ENCODE measurements at regions not wholly inside any gene's neighbourhood (a gene's known extent, or its start where the extent isn't known, plus 50 kb on each side); places are given as distances from the start of the nearest gene placed in this dataset.

DNA sequence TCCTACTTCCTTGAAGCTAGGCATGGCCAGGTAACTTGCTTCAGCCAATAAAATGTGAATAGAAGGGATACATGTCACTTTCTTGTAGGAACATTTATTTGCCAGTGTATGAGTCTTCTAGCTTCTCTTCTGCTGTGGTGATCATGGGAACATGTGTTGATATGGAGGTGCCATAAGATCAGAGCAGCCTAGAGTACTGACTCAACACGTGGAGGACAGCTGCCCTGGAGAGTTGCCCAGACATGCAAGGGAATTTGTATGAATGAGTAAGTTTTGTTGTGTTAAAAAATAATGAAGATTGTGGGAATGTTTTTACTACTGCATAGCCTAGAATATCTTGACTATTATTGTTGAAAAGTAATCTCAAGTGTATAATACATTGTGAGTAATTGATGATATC lies 502.3 kb downstream of the NUF2 start:
- DNase-seq, result no peak

GRCh38 chr1:163824490-163824889 lies 502.7 kb downstream of the NUF2 start:
- no peak for DNase-seq

- peak; percentile 100 for DNase-seq
These were observed 504.7 kb downstream of the NUF2 start for GRCh38 chr1:163826500-163826899.

GRCh38 chr1:163834778-163835177 lies 513.0 kb downstream of the NUF2 start:
- DNase-seq, result no peak

- DNase-seq, result no peak
These were observed 514.7 kb downstream of the NUF2 start for GRCh38 chr1:163836481-163836880.

GRCh38 chr1:163837206-163837605 lies 515.5 kb downstream of the NUF2 start:
- no peak for DNase-seq

GRCh38 chr1:163842571-163842970 lies 520.8 kb downstream of the NUF2 start:
- no peak for DNase-seq

- no peak for DNase-seq
These were observed 522.7 kb downstream of the NUF2 start for GRCh38 chr1:163844459-163844858.

DNA sequence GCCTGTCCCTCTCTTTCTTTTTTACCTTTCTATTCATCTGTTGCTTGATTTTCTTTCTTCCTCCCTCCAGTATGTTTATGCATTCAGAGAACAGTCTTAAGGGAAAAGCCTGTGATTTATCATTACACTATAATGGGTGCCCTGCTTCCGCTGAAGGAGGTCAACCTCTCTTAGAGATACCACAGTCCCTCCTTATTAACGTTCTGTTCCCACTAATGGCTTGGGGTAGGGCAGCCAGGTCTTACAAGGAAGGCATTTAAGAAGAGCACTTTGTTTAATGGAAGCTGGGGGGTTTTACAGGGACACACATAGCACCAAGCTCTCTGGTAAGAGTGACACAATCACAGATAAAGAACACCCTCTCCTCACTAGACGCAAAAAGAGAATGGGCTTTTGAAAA lies 523.5 kb downstream of the NUF2 start:
- no peak for DNase-seq

DNA sequence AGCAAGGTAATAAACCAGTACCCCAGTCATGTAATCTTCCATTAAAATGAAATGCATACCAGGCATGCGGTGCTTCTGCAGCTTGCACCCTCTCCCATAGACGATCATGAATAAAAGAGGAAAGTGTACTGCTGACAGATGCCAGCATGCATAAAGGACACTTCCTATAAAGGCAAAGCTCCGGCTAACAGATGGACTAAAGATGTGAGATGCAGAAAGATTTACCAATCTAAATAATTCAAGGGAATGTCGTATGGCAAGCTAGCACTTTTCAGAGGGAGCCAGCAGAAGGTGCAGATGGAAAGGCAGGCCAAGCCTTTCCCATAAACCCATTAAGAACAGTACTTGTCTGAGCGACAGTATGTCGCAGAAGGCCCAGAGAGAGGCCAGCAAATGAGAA lies 542.0 kb downstream of the NUF2 start:
- DNase-seq, result no peak

- no peak for DNase-seq
These were observed 542.5 kb downstream of the NUF2 start for GRCh38 chr1:163864207-163864606.

DNA sequence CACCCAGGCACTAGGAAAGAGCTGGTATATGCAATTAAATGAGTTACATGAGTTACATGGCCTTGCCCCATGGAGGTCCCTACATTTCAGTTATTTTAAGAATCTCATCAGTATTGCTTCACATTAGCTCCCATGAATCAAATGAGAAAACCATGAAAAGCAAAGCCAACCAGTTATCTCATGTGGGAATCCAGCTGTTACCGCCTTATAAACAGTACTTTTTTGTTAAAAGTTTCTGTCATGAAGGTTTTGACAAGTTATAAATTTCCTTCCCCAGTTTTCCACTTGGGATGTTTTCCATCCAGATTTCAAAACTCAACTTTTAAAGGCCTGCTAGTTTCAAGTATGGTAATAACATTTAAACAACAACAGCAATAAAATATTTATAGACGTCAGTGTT lies 544.8 kb downstream of the NUF2 start:
- DNase-seq, result no peak

DNA sequence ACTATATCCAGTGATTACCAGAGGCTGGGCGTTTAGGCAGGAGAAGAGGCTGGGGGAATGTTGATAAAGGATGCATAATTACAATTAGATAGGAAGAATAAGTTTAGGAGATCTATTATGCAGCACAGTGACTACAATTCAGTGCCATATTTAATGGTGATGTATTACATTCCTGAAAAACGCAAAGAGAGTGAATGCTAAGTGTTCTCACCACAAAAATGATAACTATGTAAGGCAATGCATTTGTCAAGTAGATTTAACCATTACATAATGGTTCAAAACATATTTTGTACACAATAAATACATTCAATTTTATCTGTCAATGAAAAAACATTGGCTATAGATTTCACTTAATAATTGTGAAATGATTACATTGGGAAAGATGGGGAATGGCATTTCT lies 548.9 kb downstream of the NUF2 start:
- DNase-seq, result no peak

GRCh38 chr1:163872067-163872466 lies 550.3 kb downstream of the NUF2 start:
- DNase-seq, result no peak

- no peak for DNase-seq
These were observed 552.3 kb downstream of the NUF2 start for GRCh38 chr1:163874070-163874469.

GRCh38 chr1:163875200-163875926 lies 553.6 kb downstream of the NUF2 start:
- DNase-seq, result no peak

DNA sequence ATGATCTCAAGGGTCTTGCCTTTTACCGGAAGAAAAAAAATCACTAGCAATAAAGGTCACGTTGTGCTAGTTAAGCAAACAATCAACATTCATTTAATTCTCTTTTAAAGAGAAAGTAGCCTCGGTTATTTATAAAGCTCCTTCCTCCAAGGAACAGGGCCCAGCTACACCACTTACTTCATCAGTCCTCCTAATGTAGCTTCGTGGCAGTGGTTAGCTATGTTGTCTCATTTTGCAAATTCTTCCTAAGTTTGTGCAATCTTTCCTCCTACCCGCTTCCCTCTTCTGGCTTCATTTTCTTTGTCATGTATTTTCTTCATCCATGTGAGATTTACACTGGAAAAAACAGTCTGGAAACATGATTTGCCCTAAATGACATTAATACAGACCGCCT lies 554.2 kb downstream of the NUF2 start:
- no peak for DNase-seq

DNA sequence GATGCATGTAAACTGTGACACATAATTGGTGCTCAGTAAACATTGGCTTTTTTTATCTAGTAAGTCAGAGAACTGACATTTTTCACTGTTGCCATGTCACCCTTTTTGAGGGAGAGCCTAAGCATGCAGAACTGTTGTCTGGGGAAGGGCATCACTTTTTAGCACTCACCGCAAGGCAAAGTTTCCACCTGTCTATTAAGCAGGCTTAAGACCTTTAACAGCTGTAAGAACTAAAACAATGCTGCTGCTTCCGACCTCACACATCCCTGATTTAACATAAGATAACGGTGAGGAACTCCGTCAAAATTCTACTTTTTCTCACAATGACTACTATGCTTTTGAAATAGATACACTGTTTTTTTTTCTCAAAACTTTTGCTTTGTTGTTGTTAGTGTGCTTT lies 554.8 kb downstream of the NUF2 start:
- DNase-seq, result no peak

DNA sequence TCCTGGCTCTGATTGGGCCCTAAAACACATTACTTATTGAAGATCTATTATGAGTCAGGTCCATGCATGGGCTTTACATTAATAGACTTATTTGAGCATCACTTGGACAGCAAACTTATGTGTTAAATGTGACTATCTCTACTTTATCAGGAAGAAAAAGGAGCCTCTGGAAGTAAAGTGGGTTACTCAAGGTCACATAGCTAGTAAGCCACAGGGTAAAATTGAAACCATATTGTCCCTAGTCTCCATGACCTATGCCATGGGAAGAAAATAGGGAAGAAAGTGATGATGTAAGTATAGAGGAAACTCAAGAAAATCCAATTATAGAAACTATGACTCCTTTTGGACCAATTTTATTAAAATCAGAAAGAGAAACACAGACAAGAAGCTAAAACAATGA lies 555.3 kb downstream of the NUF2 start:
- DNase-seq, result no peak

- no peak for DNase-seq
These were observed 563.8 kb downstream of the NUF2 start for GRCh38 chr1:163885510-163885909.

DNA sequence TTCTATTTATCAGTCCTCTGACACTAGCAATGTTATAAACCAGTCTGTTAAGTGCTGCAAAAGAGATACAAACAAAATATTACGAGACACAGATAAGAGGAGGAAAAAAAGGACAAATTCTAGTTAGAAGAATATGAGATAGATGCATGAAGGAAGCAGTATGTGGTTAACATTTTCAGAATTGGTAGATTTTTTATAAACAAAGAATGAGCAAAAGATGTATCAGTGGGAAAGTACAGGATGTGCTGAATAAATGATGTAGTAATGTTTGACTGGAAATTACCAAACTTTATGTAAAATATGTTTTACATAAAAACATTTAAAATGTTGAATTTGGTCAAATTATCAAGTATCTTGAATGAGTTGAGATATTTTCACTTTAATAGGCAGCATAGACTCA lies 574.2 kb downstream of the NUF2 start:
- DNase-seq, result no peak

GRCh38 chr1:163897412-163898155 lies 575.8 kb downstream of the NUF2 start:
- DNase-seq, result no peak

DNA sequence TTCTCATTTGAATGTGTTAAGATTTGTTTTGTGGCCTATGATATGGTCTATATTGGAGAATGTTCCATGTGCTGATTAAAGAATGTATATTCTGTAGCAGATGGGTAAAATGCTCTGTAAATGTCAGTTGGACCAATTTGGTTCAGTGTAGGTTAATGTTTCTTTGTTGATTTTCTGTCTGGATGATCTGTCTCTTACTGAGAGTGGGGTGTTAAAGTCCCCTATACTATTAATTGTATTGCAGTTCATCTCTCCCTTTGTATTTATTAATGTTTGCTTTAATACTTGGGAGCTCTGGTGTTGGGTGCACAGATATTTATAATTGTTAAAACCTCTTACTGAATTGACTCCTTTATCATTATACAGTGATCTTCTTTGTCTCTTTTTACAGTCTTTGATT lies 584.5 kb downstream of the NUF2 start:
- no peak for DNase-seq

DNA sequence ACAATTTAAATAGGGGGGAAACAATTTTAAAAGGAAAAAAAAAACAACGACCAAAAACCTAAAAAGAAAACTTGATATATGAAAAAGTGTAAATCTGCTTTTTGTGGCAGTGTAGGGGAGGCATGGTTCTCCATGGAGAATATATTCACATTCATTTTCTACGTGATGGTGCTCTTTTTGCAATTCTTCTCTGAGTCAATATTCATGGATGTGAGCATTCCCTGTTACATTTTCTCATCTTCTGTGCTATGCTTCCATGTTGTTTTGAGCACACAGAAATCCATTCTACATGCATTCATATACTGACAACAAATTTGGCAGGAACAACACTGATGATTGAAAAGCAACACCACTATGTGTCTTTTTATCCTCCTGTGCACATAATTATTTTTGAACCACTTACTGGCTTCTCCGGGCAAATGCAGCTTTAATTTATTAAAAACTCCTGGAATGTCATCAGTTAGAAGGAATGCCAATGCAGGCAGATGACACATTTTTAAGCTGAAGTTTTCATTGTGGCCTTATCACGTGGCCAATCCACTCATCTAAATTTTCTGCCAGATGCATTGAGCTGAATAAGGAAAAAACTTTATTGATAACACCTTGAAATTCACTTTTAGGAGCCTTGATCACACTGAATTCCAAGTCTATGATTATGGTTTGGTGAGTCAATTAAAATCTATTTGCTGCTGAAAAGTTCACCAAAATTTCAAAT lies 590.6 kb downstream of the NUF2 start:
- no peak for DNase-seq
